GM23338 (cell line): ENCODE measurements at regions not wholly inside any gene's neighbourhood (a gene's known extent, or its start where the extent isn't known, plus 50 kb on each side); places are given as distances from the start of the nearest gene placed in this dataset.

Source experiments
- ATAC-seq: fragments of 200-7000 bp; cut with Tn5 transposase; 3 replicates; pipeline ENCODE4 v1.9.1; 2020
- DNase-seq: peaks from one replicate; pipeline ENCODE4 v3.0.0-alpha.2; 2015; ENCODE audit warnings: low spot score
- H2AFZ ChIP-seq: fragments of 200-600 bp; sonication (generic); 2 replicates; pipeline ENCODE4 v1.8.0; 2016; ENCODE audit warnings: antibody characterized with exemption, mild to moderate bottlenecking, moderate library complexity
- H3F3A ChIP-seq: fragments of 200-600 bp; sonication (generic); replicated peaks from 2 replicates; pipeline ENCODE4 v1.8.0; 2017; ENCODE audit warnings: antibody characterized with exemption, mixed run types, low read depth
- H3K27ac ChIP-seq: fragments of 200-600 bp; sonication (generic); 2 replicates; pipeline ENCODE4 v1.6.1; 2016; ENCODE audit warnings: low read depth
- H3K27me3 ChIP-seq: fragments of 200-600 bp; sonication (generic); 2 replicates; pipeline ENCODE4 v1.8.0; 2016; ENCODE audit warnings: mild to moderate bottlenecking, mixed run types, moderate library complexity; ENCODE audit not compliant: insufficient read depth
- H3K36me3 ChIP-seq: fragments of 200-600 bp; sonication (generic); 2 replicates; pipeline ENCODE4 v1.8.0; 2016; ENCODE audit warnings: mild to moderate bottlenecking; ENCODE audit not compliant: insufficient read depth
- H3K4me1 ChIP-seq: fragments of 200-600 bp; sonication (generic); 2 replicates; pipeline ENCODE4 v1.8.0; 2016; ENCODE audit warnings: mild to moderate bottlenecking, moderate library complexity; ENCODE audit not compliant: insufficient read depth
- H3K4me2 ChIP-seq: fragments of 200-600 bp; sonication (generic); 2 replicates; pipeline ENCODE4 v1.7.1; 2017; ENCODE audit warnings: mixed run types
- H3K4me3 ChIP-seq: fragments of 200-600 bp; sonication (generic); 2 replicates; pipeline ENCODE4 v1.6.1; 2016; ENCODE audit warnings: mixed run types
- H3K79me2 ChIP-seq: fragments of 200-600 bp; sonication (generic); replicated peaks from 2 replicates; pipeline ENCODE4 v1.8.0; 2017; ENCODE audit warnings: mild to moderate bottlenecking; ENCODE audit not compliant: insufficient read depth
- H3K9me2 ChIP-seq: fragments of 200-600 bp; sonication (generic); 2 replicates; pipeline ENCODE4 v1.8.0; 2017; ENCODE audit not compliant: insufficient read depth
- H4K20me1 ChIP-seq: fragments of 200-600 bp; sonication (generic); replicated peaks from 2 replicates; pipeline ENCODE4 v1.8.0; 2017; ENCODE audit warnings: mild to moderate bottlenecking; ENCODE audit not compliant: insufficient read depth
- H3K27ac Mint-ChIP-seq: 2 replicates; pipeline ENCODE4 v1.8.0; 2020; ENCODE audit warnings: inconsistent platforms, mild to moderate bottlenecking, moderate library complexity, mixed read lengths
- H3K27me3 Mint-ChIP-seq: 3 replicates; pipeline ENCODE4 v1.8.0; 2022; ENCODE audit warnings: low read depth, mild to moderate bottlenecking, moderate library complexity, mixed read lengths, inconsistent platforms; ENCODE audit not compliant: insufficient read depth, poor library complexity
- H3K36me3 Mint-ChIP-seq: 3 replicates; pipeline ENCODE4 v1.8.0; 2021; ENCODE audit warnings: low read depth, mild to moderate bottlenecking, inconsistent platforms, moderate library complexity, mixed read lengths
- H3K4me1 Mint-ChIP-seq: 3 replicates; pipeline ENCODE4 v1.8.0; 2020; ENCODE audit warnings: mild to moderate bottlenecking, inconsistent platforms, mixed read lengths
- H3K4me3 Mint-ChIP-seq: 3 replicates; pipeline ENCODE4 v1.8.0; 2021; ENCODE audit warnings: moderate library complexity, mild to moderate bottlenecking, inconsistent platforms, mixed read lengths
- H3K9me3 Mint-ChIP-seq: 3 replicates; pipeline ENCODE4 v1.8.0; 2020; ENCODE audit warnings: moderate library complexity, mild to moderate bottlenecking, inconsistent platforms, mixed read lengths
- CREB1 ChIP-seq: fragments of 250-450 bp; sonication (Bioruptor Pico); IDR thresholded peaks from 2 replicates; pipeline ENCODE4 v1.5.0; 2020; ENCODE audit warnings: low read depth, mild to moderate bottlenecking, moderate library complexity
- CTCF ChIP-seq, 2 experiments: fragments of 200-600 bp in 1 of 2; sonication (generic) in 1 of 2; conservative IDR thresholded peaks; 2 replicates each; pipeline versions ENCODE4 v1.5.1 to v1.6.1; 2016 to 2017; ENCODE audit warnings: antibody characterized with exemption in 2 of 2, low read depth in 2 of 2, mild to moderate bottlenecking in 2 of 2, moderate library complexity in 1 of 2
- ETS1 ChIP-seq: IDR thresholded peaks from 2 replicates; pipeline ENCODE4 v1.6.1; 2016; ENCODE audit warnings: antibody characterized with exemption
- EZH2 ChIP-seq: fragments of 200-600 bp; sonication (generic); IDR thresholded peaks from one replicate; pipeline ENCODE4 v1.8.0; 2017; ENCODE audit warnings: antibody characterized with exemption, mild to moderate bottlenecking, low read depth; ENCODE audit not compliant: unreplicated experiment
- EZH2phosphoT487 ChIP-seq: fragments of 200-600 bp; sonication (generic); IDR thresholded peaks from one replicate; pipeline ENCODE4 v1.8.1; 2018; ENCODE audit warnings: antibody characterized with exemption; ENCODE audit not compliant: unreplicated experiment
- JUNB ChIP-seq: IDR thresholded peaks from one replicate; pipeline ENCODE4 v1.6.1; 2016; ENCODE audit warnings: antibody characterized with exemption; ENCODE audit not compliant: unreplicated experiment
- NANOG ChIP-seq: IDR thresholded peaks from 2 replicates; pipeline ENCODE4 v1.6.1; 2016; ENCODE audit warnings: antibody characterized with exemption, borderline replicate concordance
- POLR2AphosphoS5 ChIP-seq: IDR thresholded peaks from 2 replicates; pipeline ENCODE4 v1.6.1; 2016; ENCODE audit warnings: antibody characterized with exemption, low read depth
- REST ChIP-seq: IDR thresholded peaks from one replicate; pipeline ENCODE4 v1.6.1; 2018; ENCODE audit warnings: antibody characterized with exemption; ENCODE audit not compliant: unreplicated experiment
- STAT1 ChIP-seq: IDR thresholded peaks from one replicate; pipeline ENCODE4 v1.6.1; 2016; ENCODE audit warnings: antibody characterized with exemption; ENCODE audit not compliant: unreplicated experiment
- ZNF114 ChIP-seq: fragments of 250-450 bp; sonication (Bioruptor Pico); IDR thresholded peaks from 2 replicates; pipeline ENCODE4 v1.5.0; 2020; ENCODE audit warnings: mild to moderate bottlenecking, moderate library complexity
- ZNF331 ChIP-seq: fragments of 250-450 bp; sonication (Bioruptor Pico); IDR thresholded peaks from 2 replicates; pipeline ENCODE4 v1.5.0; 2020; ENCODE audit warnings: low read depth, mild to moderate bottlenecking, moderate library complexity

DNA sequence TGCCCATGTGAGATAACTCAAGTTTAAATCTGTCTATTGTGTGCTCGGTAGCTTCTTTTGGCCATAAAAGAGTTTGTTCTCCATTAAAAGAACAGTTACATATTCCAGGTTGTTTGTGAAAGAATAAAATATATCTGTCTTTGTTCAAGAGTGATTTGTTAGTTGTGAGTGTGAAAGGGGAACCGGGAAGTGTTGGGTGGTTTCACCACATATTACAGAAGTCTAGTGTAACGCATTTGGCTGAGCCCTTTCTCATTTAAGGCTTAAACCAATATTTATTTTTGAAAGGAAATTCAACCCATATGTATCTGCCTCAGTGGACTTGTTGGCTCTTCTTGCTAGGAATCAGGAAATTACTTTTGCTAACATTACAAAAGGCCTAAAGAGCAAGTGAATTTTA is 54.1 kb upstream of the DMRTA1 start:
- no peak overlapping the region for H3K4me2 ChIP-seq
- no peaks in the 10 kb centered on the region for H3K79me2 ChIP-seq
- Mint-ChIP-seq H3K27me3 (peaks cover 2% of the 10 kb centered on the region), H3K36me3 (no peaks in the 10 kb centered on the region; the same call in 2 of the 3 replicates), H3K4me1 (no peaks in the 10 kb centered on the region), H3K27ac (no peak overlapping the region; the same call in 1 of the 2 replicates), H3K4me3 (no peak overlapping the region), H3K9me3 (no peaks in the 10 kb centered on the region)
- peaks cover 3% of the 10 kb centered on the region; the same call in 1 of the 2 replicates for H3K9me2 ChIP-seq
- no peaks in the 10 kb centered on the region for H3K36me3 ChIP-seq
- no peak for ATAC-seq
- no peaks in the 10 kb centered on the region for H3F3A ChIP-seq
- H2AFZ ChIP-seq, result no peak overlapping the region
- DNase-seq, result no peak
- H3K4me3 ChIP-seq, result no peak overlapping the region
- H4K20me1 ChIP-seq, result no peaks in the 10 kb centered on the region
- H3K27ac ChIP-seq, result no peak overlapping the region
- TF ChIP-seq EZH2phosphoT487 (no peak), STAT1 (no peak), NANOG (no peak), ZNF331 (CRISPR knock-in tag) (no peak), REST (no peak), POLR2AphosphoS5 (no peak), EZH2 (no peak), JUNB (no peak), CREB1 (CRISPR knock-in tag) (no peak)
- no peaks in the 10 kb centered on the region for H3K4me1 ChIP-seq
- H3K27me3 ChIP-seq, result no peaks in the 10 kb centered on the region

DNA sequence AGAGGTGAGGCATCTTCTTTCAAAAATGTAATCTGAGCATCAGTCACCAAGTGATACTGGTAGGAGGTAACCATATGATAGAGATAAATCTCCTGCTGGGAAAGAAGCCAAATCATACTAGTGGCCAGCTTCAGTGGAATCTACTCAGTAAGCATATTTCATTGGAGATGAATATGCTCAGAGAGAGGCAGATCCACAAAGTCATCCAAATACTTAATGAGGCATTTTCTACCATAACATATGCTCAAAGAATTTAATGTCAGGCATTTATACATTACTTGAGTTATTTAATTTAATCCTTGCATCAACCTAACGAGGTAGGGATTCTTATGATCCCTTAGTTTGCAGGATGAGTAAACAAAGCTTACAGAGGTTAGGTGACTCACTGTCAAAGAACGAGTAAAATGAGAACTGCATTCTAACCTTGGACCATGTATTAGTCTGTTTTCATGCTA is 50.9 kb upstream of the DMRTA1 start:
- no peak overlapping the region for H3K4me3 Mint-ChIP-seq
- Histone ChIP-seq H4K20me1 (no peaks in the 10 kb centered on the region), H3K4me2 (no peak overlapping the region), H3K36me3 (no peaks in the 10 kb centered on the region), H3K4me3 (no peak overlapping the region), H3F3A (no peaks in the 10 kb centered on the region), H3K27ac (no peak overlapping the region), H3K4me1 (no peaks in the 10 kb centered on the region), H3K79me2 (no peaks in the 10 kb centered on the region), H3K27me3 (no peaks in the 10 kb centered on the region), H3K9me2 (peaks cover 3% of the 10 kb centered on the region; the same call in 1 of the 2 replicates), H2AFZ (no peak overlapping the region)
- no peaks in the 10 kb centered on the region for H3K9me3 Mint-ChIP-seq
- H3K4me1 Mint-ChIP-seq, result no peaks in the 10 kb centered on the region
- H3K36me3 Mint-ChIP-seq, result no peaks in the 10 kb centered on the region; the same call in 2 of the 3 replicates
- no peak overlapping the region for H3K27ac Mint-ChIP-seq
- ATAC-seq (no peak), DNase-seq (no peak)
- peaks cover 2% of the 10 kb centered on the region for H3K27me3 Mint-ChIP-seq
- TF ChIP-seq CREB1 (CRISPR knock-in tag), result no peak
- no peak for TF ChIP-seq EZH2
- no peak for TF ChIP-seq CTCF (conservative IDR thresholded peaks at IDR 0.05; ENCODE audit: low read depth in 2 of 2)
- no peak for TF ChIP-seq REST
- TF ChIP-seq EZH2phosphoT487, result no peak
- TF ChIP-seq JUNB, result no peak
- no peak for TF ChIP-seq ZNF114 (CRISPR knock-in tag)
- no peak for TF ChIP-seq STAT1
- TF ChIP-seq ETS1, result no peak
